ENCODE measurements at regions not wholly inside any gene's neighbourhood (a gene's known extent, or its start where the extent isn't known, plus 50 kb on each side); places are given as distances from the start of the nearest gene placed in this dataset.

DNA sequence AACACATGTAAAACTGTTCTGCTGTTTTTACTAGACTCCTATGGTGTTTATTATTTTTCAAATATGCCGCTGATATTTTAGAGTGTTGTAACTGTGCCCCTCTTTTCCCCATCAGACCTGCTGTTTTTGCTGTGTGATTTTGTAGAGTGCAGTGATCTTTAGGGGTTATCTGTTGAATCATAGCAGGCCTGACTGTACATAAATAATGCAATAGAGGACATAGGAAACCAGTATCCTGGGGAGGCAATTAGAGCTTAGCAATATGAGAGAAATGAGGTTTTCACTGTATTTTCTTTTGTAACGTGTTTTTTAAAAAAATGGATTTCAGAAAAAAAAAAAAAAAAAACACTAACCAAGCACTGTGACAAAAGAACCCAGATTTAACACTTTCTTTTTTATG, 662.2 kb downstream of the TOX3 start:
- Histone ChIP-seq H3K27ac (ENCODE audit: low read depth in 2 of 2, low read length in 2 of 2) (no peak overlapping the region), H3K9ac (ENCODE audit: low read length in 3 of 3) (no peak overlapping the region), H3K9me3 (ENCODE audit: control insufficient read depth in 2 of 3, insufficient read depth in 1 of 3, low read length in 3 of 3) (no peaks in the 10 kb centered on the region), H3K36me3 (ENCODE audit: control insufficient read depth in 2 of 3, insufficient read depth in 3 of 3, low read length in 3 of 3) (no peaks in the 10 kb centered on the region), H3K4me1 (ENCODE audit: control insufficient read depth in 2 of 3, insufficient read depth in 2 of 3, low read depth in 1 of 3, low read length in 3 of 3) (no peaks in the 10 kb centered on the region), H3K4me3 (ENCODE audit: low read length in 3 of 3) (no peak overlapping the region), H3K27me3 (ENCODE audit: control insufficient read depth, insufficient read depth, low read length) (no peaks in the 10 kb centered on the region)
- intact Hi-C loops (cut with DNase I): no loop called here
- no peak for DNase-seq
- TF ChIP-seq CTCF (IDR thresholded peaks at IDR 0.05; ENCODE audit: borderline replicate concordance, extremely low read depth, insufficient read depth): no peak
- no peak for FAIRE-seq

DNA sequence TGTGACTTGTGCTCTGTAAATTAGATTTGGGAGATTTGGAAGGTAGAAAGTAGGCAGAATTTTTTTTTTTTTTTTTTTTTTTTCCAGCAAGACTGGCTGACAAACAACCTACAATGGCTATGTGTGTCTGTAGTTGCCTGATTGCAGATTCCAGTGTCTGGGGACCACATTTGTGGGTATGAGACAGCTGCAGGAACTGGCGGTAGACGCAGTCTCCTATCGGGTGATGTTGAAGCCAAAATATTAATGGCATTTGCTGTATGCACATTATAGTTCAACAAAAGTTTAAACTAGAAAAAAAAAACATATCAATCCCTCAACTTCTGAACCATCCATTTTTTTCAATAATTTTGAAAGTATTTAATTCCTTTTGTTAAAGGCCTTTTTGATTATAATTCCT, 665.2 kb downstream of the TOX3 start:
- no peaks in the 10 kb centered on the region for H3K9me3 ChIP-seq (ENCODE audit: control insufficient read depth in 2 of 3, insufficient read depth in 1 of 3, low read length in 3 of 3)
- no peak overlapping the region for H3K4me3 ChIP-seq (ENCODE audit: low read length in 3 of 3)
- no peak overlapping the region for H3K27ac ChIP-seq (ENCODE audit: low read depth in 2 of 2, low read length in 2 of 2)
- DNase-seq (no peak), FAIRE-seq (no peak)
- H3K9ac ChIP-seq (ENCODE audit: low read length in 3 of 3): no peak overlapping the region
- no peak for TF ChIP-seq CTCF (IDR thresholded peaks at IDR 0.05; ENCODE audit: borderline replicate concordance, extremely low read depth, insufficient read depth)
- H3K27me3 ChIP-seq (ENCODE audit: control insufficient read depth, insufficient read depth, low read length): no peaks in the 10 kb centered on the region
- intact Hi-C loops (cut with DNase I): no loop called here
- no peaks in the 10 kb centered on the region for H3K36me3 ChIP-seq (ENCODE audit: control insufficient read depth in 2 of 3, insufficient read depth in 3 of 3, low read length in 3 of 3)
- H3K4me1 ChIP-seq (ENCODE audit: control insufficient read depth in 2 of 3, insufficient read depth in 2 of 3, low read depth in 1 of 3, low read length in 3 of 3): no peaks in the 10 kb centered on the region

- no peak for TF ChIP-seq CTCF (IDR thresholded peaks at IDR 0.05; ENCODE audit: borderline replicate concordance, extremely low read depth, insufficient read depth)
- no peak overlapping the region for H3K4me3 ChIP-seq (ENCODE audit: low read length in 3 of 3)
- no peak overlapping the region for H3K9ac ChIP-seq (ENCODE audit: low read length in 3 of 3)
- H3K4me1 ChIP-seq (ENCODE audit: control insufficient read depth in 2 of 3, insufficient read depth in 2 of 3, low read depth in 1 of 3, low read length in 3 of 3): no peaks in the 10 kb centered on the region
- no peak overlapping the region for H3K27ac ChIP-seq (ENCODE audit: low read depth in 2 of 2, low read length in 2 of 2)
- intact Hi-C loops (cut with DNase I): no loop called here
- no peaks in the 10 kb centered on the region for H3K9me3 ChIP-seq (ENCODE audit: control insufficient read depth in 2 of 3, insufficient read depth in 1 of 3, low read length in 3 of 3)
- no peak for FAIRE-seq
- DNase-seq: no peak
- H3K27me3 ChIP-seq (ENCODE audit: control insufficient read depth, insufficient read depth, low read length): no peaks in the 10 kb centered on the region
- no peaks in the 10 kb centered on the region for H3K36me3 ChIP-seq (ENCODE audit: control insufficient read depth in 2 of 3, insufficient read depth in 3 of 3, low read length in 3 of 3)
These were observed 666.2 kb downstream of the TOX3 start for GRCh38 chr16:51880776-51881175.

GRCh38 chr16:51877686-51878085, 669.3 kb downstream of the TOX3 start:
- Histone ChIP-seq H3K4me1 (ENCODE audit: control insufficient read depth in 2 of 3, insufficient read depth in 2 of 3, low read depth in 1 of 3, low read length in 3 of 3) (no peaks in the 10 kb centered on the region), H3K27ac (ENCODE audit: low read depth in 2 of 2, low read length in 2 of 2) (no peak overlapping the region), H3K9ac (ENCODE audit: low read length in 3 of 3) (no peak overlapping the region), H3K4me3 (ENCODE audit: low read length in 3 of 3) (no peak overlapping the region), H3K36me3 (ENCODE audit: control insufficient read depth in 2 of 3, insufficient read depth in 3 of 3, low read length in 3 of 3) (no peaks in the 10 kb centered on the region), H3K9me3 (ENCODE audit: control insufficient read depth in 2 of 3, insufficient read depth in 1 of 3, low read length in 3 of 3) (no peaks in the 10 kb centered on the region), H3K27me3 (ENCODE audit: control insufficient read depth, insufficient read depth, low read length) (no peaks in the 10 kb centered on the region)
- FAIRE-seq (no peak), DNase-seq (no peak)
- intact Hi-C loops (cut with DNase I): no loop called here
- TF ChIP-seq CTCF (IDR thresholded peaks at IDR 0.05; ENCODE audit: borderline replicate concordance, extremely low read depth, insufficient read depth): no peak
